ENCODE measurements at regions not wholly inside any gene's neighbourhood (a gene's known extent, or its start where the extent isn't known, plus 50 kb on each side); places are given as distances from the start of the nearest gene placed in this dataset.

GRCh38 chr11:70604630-70605467, 206.5 kb downstream of the CTTN start:
- ChIA-PET CTCF (no interaction called here), POLR2A (no interaction called here)

DNA sequence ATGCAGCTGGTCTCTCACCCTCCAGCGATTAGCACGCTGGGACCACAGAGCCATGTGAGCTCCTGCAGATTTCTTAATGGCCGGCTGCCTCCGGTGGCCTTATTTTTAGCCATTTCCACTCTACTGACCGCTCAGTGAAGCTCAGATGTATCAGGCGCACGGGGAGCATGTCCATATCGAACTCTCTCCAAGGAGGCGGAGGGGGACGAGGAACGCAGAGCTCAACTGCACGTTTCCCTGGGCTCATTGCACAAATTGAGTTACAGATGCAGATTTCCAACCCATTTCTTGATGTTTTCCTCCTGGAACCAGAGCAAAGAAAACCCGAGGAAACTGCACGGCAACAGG, 207.1 kb downstream of the CTTN start:
- ChIA-PET POLR2A (no interaction called here), CTCF (no interaction called here)

GRCh38 chr11:70605846-70606245, 207.5 kb downstream of the CTTN start:
- ChIA-PET CTCF (no interaction called here), POLR2A (no interaction called here)

- ChIA-PET CTCF (interaction anchor here (0.6 kb wide), 1 partner anchor 514 kb away, joined by 3 read pairs; no protein-coding TSS in a partner anchor), POLR2A (no interaction called here)
Observed at GRCh38 chr11:70606248-70606950, 208.1 kb downstream of the CTTN start.

DNA sequence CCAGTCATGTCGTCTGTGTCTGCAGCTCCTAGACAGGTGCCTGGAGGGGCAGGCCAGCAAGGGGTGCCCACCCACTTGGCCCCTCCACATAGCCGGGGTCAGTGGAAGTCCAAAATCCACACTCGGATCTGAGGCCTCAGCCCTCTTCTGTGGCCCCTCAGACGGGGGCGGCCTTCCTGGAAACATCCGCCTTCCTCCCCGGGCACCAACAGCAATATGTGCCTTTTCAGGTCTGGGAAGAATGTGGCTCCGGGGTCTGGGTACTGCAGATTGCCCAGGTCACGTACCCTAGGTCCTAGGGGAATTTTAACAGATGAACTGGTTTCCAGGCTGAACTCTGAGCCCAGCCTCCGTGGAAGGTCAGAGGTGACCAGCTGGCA, 208.6 kb downstream of the CTTN start:
- ChIA-PET CTCF (interaction anchor here (0.6 kb wide), 1 partner anchor 514 kb away, joined by 3 read pairs; no protein-coding TSS in a partner anchor), POLR2A (no interaction called here)

GRCh38 chr11:70607561-70607960, 209.2 kb downstream of the CTTN start:
- POLR2A ChIA-PET, result no interaction called here
- CTCF ChIA-PET, result no interaction called here

DNA sequence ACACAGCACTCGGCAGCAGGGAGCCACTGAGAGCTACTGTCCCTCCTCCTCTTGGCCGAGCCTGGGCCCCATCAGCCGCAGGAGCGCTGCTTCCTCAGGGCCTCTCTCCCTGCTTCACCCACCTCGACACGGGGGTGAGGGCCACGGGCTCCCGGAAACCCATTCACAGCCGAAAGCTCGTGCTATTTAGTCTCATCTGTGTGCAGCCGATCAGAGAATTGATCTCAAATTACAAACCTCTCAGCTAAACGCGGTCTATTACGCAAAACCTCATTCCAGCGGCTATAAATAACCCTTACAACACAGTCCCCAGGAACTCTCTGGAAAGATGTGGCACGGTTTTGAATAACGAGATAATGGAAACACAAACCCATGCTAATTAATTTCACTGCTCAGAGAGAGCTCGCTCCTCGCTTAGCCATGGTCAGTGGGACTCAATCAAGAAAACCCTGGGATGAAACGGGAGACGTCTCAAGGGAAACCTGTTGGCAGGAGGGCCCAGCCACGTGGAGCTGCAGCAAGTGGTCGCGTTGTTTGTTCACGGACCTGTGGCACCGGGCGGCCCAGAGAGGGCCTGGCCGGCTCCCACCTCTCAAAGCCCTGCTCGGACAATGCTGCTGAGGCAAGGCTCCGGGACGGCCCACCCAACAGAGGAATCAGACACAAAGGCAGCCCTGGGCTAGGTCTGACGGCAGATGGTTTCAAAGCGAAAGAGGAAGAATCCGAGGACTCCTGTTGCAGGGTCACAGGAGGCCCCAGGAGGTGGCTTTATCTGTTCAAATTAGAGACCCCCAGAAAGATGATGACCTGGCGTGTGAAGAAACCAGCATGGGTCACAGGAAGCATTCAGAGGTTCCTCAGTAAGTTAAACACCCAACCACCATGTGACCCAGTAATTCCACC, 210.5 kb downstream of the CTTN start:
- POLR2A ChIA-PET, result no interaction called here
- CTCF ChIA-PET, result no interaction called here

DNA sequence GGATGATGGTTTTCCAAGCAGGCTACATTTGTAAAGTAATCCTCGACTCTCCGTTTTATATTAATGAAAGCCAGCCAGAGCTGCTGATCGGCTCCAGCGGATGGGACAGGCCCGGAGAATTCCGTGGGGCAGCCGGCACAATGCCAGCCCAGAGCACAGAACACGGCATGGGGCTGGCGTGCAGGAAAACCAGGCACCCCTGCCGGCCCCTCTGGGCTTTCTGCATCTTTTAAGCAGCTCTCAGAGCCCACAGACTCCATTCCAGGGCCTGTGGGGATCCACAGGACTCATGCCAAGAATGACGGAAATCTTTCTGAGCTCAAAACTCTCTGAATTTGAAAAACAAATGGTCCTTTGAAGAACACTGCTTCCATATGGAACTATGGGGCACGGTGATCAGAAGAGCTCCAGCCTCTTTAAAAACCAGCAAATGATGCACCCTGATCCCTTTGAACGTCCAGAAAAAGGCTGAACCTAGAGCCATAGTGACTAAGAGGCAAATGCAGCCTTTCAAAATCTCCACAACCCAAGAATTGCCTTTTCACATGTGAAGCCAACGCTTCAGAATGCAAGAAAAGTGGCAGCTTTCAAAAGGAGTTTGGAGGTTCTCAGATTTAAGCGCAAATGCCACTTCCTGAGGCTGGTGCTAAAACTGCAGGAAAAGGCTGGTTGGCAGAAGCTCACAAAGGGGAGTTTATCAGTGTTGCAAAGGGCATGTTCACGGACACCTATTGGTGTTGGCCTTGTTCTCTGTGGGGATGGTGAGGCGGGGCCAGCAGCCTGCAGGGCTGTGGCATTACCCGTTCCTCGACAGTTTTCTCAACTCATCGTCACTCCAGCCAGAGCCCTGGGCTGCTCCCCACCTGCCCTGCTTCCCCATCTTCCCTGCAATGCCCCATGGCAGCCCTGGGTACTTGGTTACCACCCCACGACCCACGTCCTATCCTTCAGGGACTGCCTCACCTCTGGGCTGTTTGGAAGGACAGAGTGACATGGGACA, 212.5 kb downstream of the CTTN start:
- POLR2A ChIA-PET, result no interaction called here
- CTCF ChIA-PET, result no interaction called here

GRCh38 chr11:70611821-70612220, 213.5 kb downstream of the CTTN start:
- CTCF ChIA-PET, result no interaction called here
- POLR2A ChIA-PET, result no interaction called here

DNA sequence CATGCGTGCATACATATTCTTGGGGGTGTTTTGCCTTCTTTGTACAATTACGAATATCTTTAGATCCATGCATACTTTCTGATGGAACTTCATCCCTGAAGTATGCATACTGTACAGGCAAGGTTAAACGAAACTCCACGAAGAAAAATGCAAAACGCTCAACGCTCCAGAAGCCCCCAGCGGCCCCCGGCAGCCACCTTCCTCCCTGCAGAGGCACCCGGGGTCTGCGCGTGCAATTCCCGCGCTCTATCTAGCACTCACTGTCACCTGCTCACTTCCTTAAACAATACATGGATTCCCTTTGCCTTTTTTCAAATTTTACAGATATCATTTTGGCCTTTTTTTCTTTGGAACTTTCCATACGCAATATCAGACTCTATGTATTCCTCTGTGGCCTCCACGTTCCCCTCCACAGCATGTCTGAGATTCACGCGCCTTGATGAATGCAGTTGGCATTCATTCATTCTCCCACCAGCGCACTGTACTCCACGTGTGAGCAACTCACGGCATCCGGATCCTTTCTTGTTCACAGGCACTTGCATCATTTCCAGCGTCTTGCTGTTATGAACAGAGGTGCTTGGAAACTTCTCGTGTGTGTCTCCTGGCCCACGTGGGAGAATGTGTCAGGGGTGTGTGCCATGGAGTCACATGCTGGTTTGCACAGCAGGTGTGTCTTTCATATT, 214.3 kb downstream of the CTTN start:
- ChIA-PET CTCF (no interaction called here), POLR2A (no interaction called here)

GRCh38 chr11:70614034-70614681, 215.8 kb downstream of the CTTN start:
- POLR2A ChIA-PET, result no interaction called here
- CTCF ChIA-PET, result interaction anchor here (0.6 to 0.7 kb wide), 2 partner anchors 51 to 579 kb away, joined by 4 to 5 read pairs; no protein-coding TSS in a partner anchor

- POLR2A ChIA-PET, result no interaction called here
- CTCF ChIA-PET, result no interaction called here
Observed at GRCh38 chr11:70615036-70615875, 216.9 kb downstream of the CTTN start.

DNA sequence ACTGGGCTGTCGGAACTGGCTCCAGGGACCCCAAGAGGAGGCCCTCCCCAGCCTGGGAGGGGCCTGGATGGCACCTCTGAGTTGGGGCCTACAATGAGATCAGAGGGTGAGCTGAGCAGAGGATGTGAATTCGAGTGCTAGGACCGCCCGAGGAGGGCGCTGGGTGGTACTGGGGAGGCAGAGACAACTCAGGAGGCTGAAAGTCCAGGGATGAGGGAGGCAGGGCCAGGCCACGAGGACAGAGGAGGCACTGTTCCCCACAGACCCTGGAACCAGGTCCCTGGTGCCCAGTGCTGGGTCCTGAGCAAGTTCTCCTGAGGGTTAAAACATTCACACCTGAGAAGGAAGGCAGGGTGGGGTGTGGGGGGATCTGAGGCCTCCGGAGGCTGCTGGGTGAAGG, 218.0 kb downstream of the CTTN start:
- CTCF ChIA-PET, result no interaction called here

GRCh38 chr11:70616938-70617654, 218.8 kb downstream of the CTTN start:
- ChIA-PET POLR2A (no interaction called here), CTCF (no interaction called here)

More for the DNA sequence above, 218.0 kb downstream of the CTTN start:
- POLR2A ChIA-PET, result no interaction called here

- ChIA-PET POLR2A (no interaction called here), CTCF (no interaction called here)
Observed at GRCh38 chr11:70618431-70619101, 220.2 kb downstream of the CTTN start.

DNA sequence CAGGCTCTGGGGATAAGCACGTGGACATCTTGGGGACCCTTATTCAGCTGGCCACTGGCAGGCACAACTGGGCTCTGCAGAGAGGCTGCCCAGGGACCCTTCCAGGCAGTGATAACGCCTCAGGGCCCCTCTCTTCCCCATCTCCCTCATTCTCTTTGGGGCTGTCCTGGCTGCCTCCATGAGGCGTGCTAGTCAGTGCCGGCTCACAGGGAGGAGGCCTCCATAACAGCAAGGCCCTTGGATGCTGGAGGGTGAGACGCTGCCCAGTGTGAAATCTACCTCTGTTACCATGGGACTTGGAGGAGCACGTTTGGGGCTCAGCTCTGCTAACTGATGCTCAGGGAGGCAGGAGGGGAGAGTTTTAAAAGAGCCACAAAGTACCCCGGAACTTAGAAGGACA, 221.3 kb downstream of the CTTN start:
- ChIA-PET POLR2A (no interaction called here), CTCF (no interaction called here)
